ENCODE measurements at regions not wholly inside any gene's neighbourhood (a gene's known extent, or its start where the extent isn't known, plus 50 kb on each side); places are given as distances from the start of the nearest gene placed in this dataset.

GRCh38 chr2:60046529-60046928 lies 506.9 kb downstream of the BCL11A start:
- TF ChIP-seq ATF7 (IDR thresholded peaks at IDR 0.05; ENCODE audit: low read depth) = no peak
- TF ChIP-seq ZNF24 (IDR thresholded peaks at IDR 0.05) = no peak
- no peak for TF ChIP-seq NR2F1 (conservative IDR thresholded peaks at IDR 0.05)
- no peak for TF ChIP-seq MYC (IDR thresholded peaks at IDR 0.05; ENCODE audit: insufficient read depth, insufficient read length, insufficient replicate concordance, low read length, severe bottlenecking)
- no peak for TF ChIP-seq SUZ12 (IDR thresholded peaks at IDR 0.05; ENCODE audit: unreplicated experiment)
- TF ChIP-seq RELB (IDR thresholded peaks at IDR 0.05; ENCODE audit: low read depth) = no peak
- TF ChIP-seq ZNF207 (IDR thresholded peaks at IDR 0.05; ENCODE audit: borderline replicate concordance) = no peak
- TF ChIP-seq CREB1 (IDR thresholded peaks at IDR 0.05; ENCODE audit: low read depth) = no peak
- TF ChIP-seq IKZF2 (IDR thresholded peaks at IDR 0.05) = no peak
- TF ChIP-seq PAX5 (IDR thresholded peaks at IDR 0.05; ENCODE audit: borderline replicate concordance, low read depth, low read length) = no peak
- TF ChIP-seq, protein P1, sequence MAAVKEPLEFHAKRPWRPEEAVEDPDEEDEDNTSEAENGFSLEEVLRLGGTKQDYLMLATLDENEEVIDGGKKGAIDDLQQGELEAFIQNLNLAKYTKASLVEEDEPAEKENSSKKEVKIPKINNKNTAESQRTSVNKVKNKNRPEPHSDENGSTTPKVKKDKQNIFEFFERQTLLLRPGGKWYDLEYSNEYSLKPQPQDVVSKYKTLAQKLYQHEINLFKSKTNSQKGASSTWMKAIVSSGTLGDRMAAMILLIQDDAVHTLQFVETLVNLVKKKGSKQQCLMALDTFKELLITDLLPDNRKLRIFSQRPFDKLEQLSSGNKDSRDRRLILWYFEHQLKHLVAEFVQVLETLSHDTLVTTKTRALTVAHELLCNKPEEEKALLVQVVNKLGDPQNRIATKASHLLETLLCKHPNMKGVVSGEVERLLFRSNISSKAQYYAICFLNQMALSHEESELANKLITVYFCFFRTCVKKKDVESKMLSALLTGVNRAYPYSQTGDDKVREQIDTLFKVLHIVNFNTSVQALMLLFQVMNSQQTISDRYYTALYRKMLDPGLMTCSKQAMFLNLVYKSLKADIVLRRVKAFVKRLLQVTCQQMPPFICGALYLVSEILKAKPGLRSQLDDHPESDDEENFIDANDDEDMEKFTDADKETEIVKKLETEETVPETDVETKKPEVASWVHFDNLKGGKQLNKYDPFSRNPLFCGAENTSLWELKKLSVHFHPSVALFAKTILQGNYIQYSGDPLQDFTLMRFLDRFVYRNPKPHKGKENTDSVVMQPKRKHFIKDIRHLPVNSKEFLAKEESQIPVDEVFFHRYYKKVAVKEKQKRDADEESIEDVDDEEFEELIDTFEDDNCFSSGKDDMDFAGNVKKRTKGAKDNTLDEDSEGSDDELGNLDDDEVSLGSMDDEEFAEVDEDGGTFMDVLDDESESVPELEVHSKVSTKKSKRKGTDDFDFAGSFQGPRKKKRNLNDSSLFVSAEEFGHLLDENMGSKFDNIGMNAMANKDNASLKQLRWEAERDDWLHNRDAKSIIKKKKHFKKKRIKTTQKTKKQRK (IDR thresholded peaks at IDR 0.05; ENCODE audit: low read depth, low read length) = no peak
- Histone ChIP-seq H2AFZ (ENCODE audit: control insufficient read depth, low read depth, low read length) (no peak overlapping the region), H3K27me3 (replicated peaks in 1 of 2; ENCODE audit: control insufficient read depth in 2 of 2, insufficient read depth in 2 of 2, low read length in 1 of 2) (no peaks in the 10 kb centered on the region), H3K36me3 (ENCODE audit: control insufficient read depth in 2 of 2, insufficient read depth in 2 of 2, low read length in 1 of 2) (no peaks in the 10 kb centered on the region), H3K4me1 (ENCODE audit: control insufficient read depth, insufficient read depth, low read length) (no peaks in the 10 kb centered on the region), H4K20me1 (ENCODE audit: control insufficient read depth, insufficient read depth) (no peaks in the 10 kb centered on the region), H3K79me2 (ENCODE audit: control insufficient read depth, insufficient read depth, low read length) (no peaks in the 10 kb centered on the region), H3K27ac (ENCODE audit: control insufficient read depth, insufficient read depth) (no peak overlapping the region), H3K9me3 (replicated peaks; ENCODE audit: control insufficient read depth, insufficient read depth, low read length) (no peaks in the 10 kb centered on the region), H3K4me3 (no peak overlapping the region), H3K4me2 (ENCODE audit: control insufficient read depth, insufficient read depth) (no peak overlapping the region), H3K9ac (ENCODE audit: control insufficient read depth, insufficient read depth, low read length) (no peak overlapping the region)
- DNase-seq (ENCODE audit: low read depth, low spot score) = no peak
- ChIA-PET SMC1A (ENCODE audit: uncharacterized antibody, unreplicated experiment) (no interaction called here), RAD21 (ENCODE audit: unreplicated experiment) (no interaction called here), CTCF (no interaction called here), POLR2A (no interaction called here)
- in situ Hi-C loops (cut with MboI) (no loop called here), intact Hi-C loops (cut with micrococcal nuclease; ENCODE audit: unreplicated experiment) (no loop called here)
- no peak for ATAC-seq
- 34% methylated on average over 4 of the region's 4 CpGs for WGBS (ENCODE audit: insufficient coverage, insufficient replicate concordance, low lambda C conversion rate, missing lambda C conversion rate)
- FAIRE-seq = no peak
- BruUV-seq (replicated peaks) = no TSS peak

All from GM12878 (cell line).